Central memory CD4-positive, alpha-beta T cell (primary cell): ENCODE measurements at regions not wholly inside any gene's neighbourhood (a gene's known extent, or its start where the extent isn't known, plus 50 kb on each side); places are given as distances from the start of the nearest gene placed in this dataset.
"Not testable (repeated sequence)": the region's sequence is repeated elsewhere in the genome, so short reads cannot be mapped to it uniquely, and the experiment has no call there.

ENCODE experiments used
- DNase-seq: peaks from one replicate; pipeline ENCODE4 v3.0.0; 2022

GRCh38 chr1:168490306-168490705, 53.5 kb downstream of the XCL2 start:
- DNase-seq, result no peak

DNA sequence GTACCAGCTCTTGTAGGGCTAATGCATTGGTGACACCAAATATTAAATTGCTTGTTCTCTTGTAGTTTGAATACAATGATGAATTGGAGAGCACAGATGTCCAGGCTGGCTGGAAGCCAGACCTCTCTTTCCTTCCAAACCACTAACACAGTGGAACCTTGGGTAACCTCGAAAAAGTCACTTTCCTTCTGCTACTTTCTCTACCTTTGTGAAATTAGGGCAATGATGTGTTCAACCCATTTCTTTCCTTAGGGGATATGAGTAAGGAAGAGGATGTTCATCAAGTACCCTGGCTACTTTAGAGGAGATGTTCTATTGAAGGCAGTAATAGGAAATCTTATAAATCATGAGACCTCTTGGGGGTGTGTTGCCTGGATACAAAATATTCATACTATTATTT, 55.7 kb downstream of the XCL2 start:
- no peak for DNase-seq

DNA sequence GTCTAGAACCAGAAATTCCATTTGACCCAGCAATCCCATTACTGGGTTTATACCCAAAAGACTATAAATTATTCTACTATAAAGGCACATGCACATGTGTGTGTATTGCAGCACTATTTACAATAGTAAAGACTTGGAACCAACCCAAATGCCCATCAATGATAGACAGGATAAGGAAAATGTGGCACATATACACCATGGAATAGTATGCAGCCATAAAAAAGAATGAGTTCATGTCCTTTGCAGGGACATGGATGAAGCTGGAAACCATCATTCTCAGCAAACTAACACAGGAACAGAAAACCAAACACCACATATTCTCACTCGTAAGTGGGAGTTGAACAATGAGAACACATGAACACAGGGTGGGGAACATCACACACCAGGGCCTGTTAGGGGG, 57.0 kb downstream of the XCL2 start:
- not testable (repeated sequence) for DNase-seq

DNA sequence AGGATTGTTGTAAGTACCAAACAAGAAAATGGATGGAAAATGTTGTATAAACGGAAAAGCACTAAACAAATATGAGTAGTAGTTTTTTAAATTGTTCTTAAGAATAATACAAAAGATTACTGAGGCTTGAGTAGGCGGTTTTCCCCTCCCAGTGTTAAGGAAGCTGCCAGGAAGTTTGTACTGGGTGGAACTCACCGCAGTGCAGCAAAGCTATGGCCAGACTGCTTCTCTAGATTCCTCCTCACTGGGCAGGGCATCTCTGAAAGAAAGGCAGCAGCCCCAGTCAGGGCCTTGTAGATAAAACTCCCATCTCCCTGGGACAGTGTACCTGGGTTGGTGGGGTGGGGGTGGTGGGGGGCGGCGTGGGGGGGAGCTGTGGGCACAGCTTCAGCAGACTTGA, 58.7 kb downstream of the XCL2 start:
- DNase-seq, result no peak

DNA sequence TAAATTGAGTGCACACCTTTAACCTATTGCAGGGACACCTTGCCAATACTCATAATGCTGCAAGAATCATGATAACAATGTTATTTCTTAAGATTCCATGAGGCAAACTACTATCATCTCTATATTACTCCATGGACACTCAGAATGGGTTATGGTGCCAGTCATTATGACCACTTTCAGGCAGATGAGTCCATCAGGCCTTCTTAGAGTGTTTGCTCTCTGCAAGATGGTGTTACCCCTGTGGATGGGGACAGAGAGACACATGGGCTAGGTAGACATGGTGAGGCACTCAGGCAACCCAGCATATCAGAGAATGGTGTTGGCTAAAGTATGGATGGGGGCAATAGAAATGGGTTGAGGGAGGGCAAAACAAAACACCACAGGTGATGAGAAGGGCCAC, 59.7 kb downstream of the XCL2 start:
- DNase-seq, result no peak

DNA sequence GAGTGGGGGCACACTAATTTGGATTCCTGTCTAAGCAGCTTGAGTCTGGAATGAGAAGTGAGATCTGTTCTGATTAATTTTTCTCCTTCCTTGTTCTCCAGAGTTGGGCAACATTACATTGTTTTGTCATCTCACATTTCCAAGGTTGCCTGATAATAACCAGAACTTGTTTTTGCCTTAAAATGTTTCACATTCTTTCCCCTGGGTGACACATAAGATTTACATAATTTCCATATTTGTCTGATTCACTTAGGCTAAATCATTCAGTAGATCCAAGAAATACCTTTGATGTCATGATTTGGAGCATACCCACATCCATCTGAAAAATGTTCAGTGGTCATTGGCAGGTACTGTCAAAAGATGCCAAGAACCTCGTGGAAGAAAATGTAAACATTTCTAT, 60.3 kb downstream of the XCL2 start:
- DNase-seq, result no peak

DNA sequence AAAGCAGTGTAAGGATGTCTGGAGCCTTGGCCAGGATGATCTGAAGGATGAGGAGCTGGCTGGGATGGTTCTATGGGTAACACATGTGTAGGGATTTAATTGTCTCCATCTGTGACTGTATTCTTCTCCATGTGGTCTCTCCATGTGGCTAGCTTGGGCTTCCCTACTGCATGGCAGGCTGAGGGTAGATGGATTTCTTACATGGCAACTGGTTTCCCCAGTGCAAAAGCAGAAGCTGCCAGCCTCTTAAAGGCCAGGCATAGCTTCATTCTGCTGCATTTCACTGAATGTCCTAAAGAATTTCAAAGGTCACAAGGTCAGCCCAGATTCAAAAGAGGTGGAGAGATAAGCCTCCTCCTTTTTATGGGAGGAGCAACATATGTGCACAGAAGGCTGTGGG, 61.7 kb downstream of the XCL2 start:
- no peak for DNase-seq

DNA sequence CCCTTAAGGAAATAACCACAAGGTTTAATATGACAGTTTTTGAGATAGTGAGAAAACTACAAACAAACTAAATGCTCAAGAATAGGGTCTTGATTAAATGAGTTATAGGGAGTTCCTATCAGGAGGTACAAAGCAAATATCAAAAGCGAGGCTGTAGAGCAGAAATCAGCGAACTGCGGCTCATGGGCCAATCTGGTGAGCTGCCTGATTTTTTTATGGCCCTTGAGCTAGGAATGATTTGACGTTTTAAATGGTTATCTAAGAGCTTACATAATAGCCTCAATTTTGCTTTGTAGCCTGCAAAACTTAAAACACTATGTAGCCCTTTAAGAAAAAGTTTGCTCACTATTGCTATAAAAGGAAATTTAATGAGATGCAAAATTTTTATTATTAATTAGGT, 62.2 kb downstream of the XCL2 start:
- no peak for DNase-seq

- no peak for DNase-seq
These were observed 62.8 kb downstream of the XCL2 start for GRCh38 chr1:168480997-168481396.

- DNase-seq, result no peak
These were observed 66.0 kb downstream of the XCL2 start for GRCh38 chr1:168477792-168478191.

GRCh38 chr1:168476588-168477385, 67.0 kb downstream of the XCL2 start:
- no peak for DNase-seq

DNA sequence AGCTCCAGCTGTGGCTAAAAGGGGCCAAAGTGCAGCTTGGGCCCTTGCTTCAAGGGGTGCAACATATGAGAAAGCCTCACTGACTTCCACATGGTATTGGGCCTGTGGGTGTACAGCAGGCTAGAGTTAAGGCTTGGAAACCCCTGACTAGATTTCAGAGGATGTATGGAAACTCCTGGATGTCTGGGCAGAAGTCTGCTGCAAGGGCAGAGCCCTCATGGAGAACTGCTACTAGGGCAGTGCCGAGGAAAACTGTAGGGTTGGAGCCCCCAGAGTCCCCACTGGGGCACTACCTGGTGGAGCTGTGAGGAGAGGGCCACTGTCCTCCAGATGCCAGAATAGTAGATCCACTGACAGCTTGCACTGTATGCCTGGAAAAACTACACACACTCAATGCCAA, 69.5 kb downstream of the XCL2 start:
- DNase-seq, result no peak

GRCh38 chr1:168473126-168473525, 70.7 kb downstream of the XCL2 start:
- DNase-seq, result no peak

- no peak for DNase-seq
These were observed 71.6 kb downstream of the XCL2 start for GRCh38 chr1:168472223-168472622.

- no peak for DNase-seq
These were observed 72.8 kb downstream of the XCL2 start for GRCh38 chr1:168470901-168471431.

GRCh38 chr1:168469690-168470089, 74.1 kb downstream of the XCL2 start:
- DNase-seq, result no peak

GRCh38 chr1:168468822-168469221, 75.0 kb downstream of the XCL2 start:
- DNase-seq, result no peak

DNA sequence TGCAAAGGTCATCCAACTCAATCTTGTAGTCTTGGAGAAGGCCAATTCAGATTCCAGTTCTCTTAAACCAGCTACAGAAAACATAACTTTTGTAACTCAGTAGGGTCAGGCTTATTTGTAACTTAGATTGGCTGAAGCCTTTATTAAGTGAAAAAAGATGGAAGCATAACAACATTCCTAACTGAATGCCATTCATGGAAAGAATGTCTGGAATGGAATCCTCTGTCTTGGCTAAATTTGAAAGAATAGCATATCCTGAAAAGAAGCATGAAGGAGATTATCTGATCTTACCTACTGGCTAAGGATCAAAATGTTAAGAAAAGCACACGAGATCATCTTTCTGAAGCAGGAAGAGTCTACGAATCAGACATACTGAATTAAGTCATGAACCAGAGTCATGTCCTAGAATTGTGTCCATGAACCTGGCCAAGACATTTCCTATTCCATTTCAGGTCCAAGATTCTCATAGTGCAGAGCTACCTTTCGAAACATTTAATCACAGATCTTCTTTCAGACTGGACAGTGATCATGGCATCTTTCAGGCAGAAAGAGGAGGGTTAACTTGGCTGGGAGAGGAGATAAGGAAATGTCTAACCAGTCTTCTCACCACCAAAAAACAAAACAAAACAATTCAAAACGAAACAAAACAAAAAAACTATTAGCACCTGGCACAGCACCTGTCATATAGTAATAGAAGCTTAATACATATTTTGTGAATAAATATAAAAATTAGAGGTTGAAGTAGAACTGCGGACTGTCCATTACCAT, 75.6 kb downstream of the XCL2 start:
- no peak for DNase-seq

DNA sequence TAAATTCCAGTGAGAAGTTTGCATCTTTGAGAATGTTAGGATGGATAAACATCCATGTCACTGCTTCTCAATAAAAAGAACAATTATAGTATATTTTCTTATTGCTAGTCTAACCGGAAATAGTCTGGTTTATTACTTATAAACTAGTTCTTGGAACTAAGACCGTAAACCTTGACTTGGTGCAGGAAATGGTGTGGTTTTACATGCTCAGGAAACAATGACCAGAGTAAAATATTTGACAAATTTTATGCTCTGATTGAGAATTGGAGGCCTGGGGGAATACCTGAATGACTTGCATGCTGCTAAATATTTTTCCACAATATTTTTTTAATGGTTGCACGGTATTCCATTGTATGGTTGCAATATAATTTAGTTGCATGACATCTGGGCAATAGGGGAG, 76.3 kb downstream of the XCL2 start:
- DNase-seq, result no peak

GRCh38 chr1:168466714-168467131, 77.1 kb downstream of the XCL2 start:
- DNase-seq, result no peak

DNA sequence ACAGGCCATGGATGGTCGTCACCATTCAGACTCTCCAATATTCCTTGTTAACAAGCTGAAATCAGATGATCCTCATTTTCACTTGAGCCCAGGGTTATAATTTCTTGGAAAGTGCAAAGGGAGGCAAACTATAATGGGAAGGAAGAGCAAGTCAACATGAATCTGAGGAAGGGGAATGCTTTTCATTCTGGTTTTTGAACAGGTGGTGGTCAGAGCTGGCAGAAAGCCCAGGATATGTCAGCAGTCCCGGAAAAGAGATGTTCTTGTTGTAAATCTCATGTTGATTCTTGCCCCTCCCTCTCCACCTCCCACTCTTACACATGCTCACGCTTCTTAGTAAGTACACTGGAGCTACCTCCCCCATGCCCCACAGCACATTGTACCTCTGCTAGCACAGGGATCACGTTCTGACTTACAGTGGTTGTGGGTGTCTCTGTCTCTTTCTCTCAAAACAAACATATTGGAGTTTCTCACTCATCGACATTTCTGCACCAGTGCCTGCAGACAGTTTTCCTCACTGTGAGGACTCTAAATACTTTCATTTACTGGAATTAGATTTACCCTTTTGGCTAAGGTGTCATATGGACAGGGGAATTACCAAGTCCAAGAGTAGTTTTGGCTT, 77.6 kb downstream of the XCL2 start:
- DNase-seq, result no peak

GRCh38 chr1:168461108-168461507, 82.7 kb downstream of the XCL2 start:
- DNase-seq, result not testable (repeated sequence)

- not testable (repeated sequence) for DNase-seq
These were observed 86.5 kb downstream of the XCL2 start for GRCh38 chr1:168457296-168457695.

- DNase-seq, result no peak
These were observed 88.0 kb downstream of the XCL2 start for GRCh38 chr1:168455764-168456163.
